ENCODE measurements at regions not wholly inside any gene's neighbourhood (a gene's known extent, or its start where the extent isn't known, plus 50 kb on each side); places are given as distances from the start of the nearest gene placed in this dataset.

- Histone ChIP-seq H3K27ac (ENCODE audit: low read depth, low read length, poor library complexity, severe bottlenecking) (no peak overlapping the region), H3K27me3 (ENCODE audit: insufficient read depth, low read length) (no peaks in the 10 kb centered on the region), H3K9me2 (ENCODE audit: low read depth, low read length) (no peaks in the 10 kb centered on the region), H3K9me3 (ENCODE audit: low read length) (no peaks in the 10 kb centered on the region), H3F3A (ENCODE audit: insufficient read depth, low read length) (no peaks in the 10 kb centered on the region), H3K36me3 (ENCODE audit: insufficient read depth, low read length) (no peaks in the 10 kb centered on the region), H3K4me1 (ENCODE audit: insufficient read depth, low read length, severe bottlenecking) (no peaks in the 10 kb centered on the region), H3K4me3 (ENCODE audit: low read depth, low read length, poor library complexity, severe bottlenecking) (no peak overlapping the region), H4K20me1 (ENCODE audit: insufficient read depth, low read length) (no peaks in the 10 kb centered on the region), H3K79me2 (ENCODE audit: insufficient read depth, low read length) (no peaks in the 10 kb centered on the region), H3K9ac (ENCODE audit: low read length) (no peak overlapping the region), H2AFZ (ENCODE audit: low read length) (no peak overlapping the region), H3K4me2 (ENCODE audit: low read length) (no peak overlapping the region)
- TF ChIP-seq EZH2 (IDR thresholded peaks at IDR 0.05; ENCODE audit: borderline replicate concordance, low read length) = no peak
- no peak for TF ChIP-seq CTCF (IDR thresholded peaks at IDR 0.05; ENCODE audit: low read length)
These were observed 134.1 kb downstream of the FOXD2 start for GRCh38 chr1:47571952-47572351.

- TF ChIP-seq CTCF (IDR thresholded peaks at IDR 0.05; ENCODE audit: low read length) (no peak), EZH2 (IDR thresholded peaks at IDR 0.05; ENCODE audit: borderline replicate concordance, low read length) (no peak)
- no peaks in the 10 kb centered on the region for H3K36me3 ChIP-seq (ENCODE audit: insufficient read depth, low read length)
- H3K9me3 ChIP-seq (ENCODE audit: low read length) = no peaks in the 10 kb centered on the region
- H3K9ac ChIP-seq (ENCODE audit: low read length) = no peak overlapping the region
- no peaks in the 10 kb centered on the region for H3K27me3 ChIP-seq (ENCODE audit: insufficient read depth, low read length)
- H3K9me2 ChIP-seq (ENCODE audit: low read depth, low read length) = no peaks in the 10 kb centered on the region
- no peak overlapping the region for H3K4me2 ChIP-seq (ENCODE audit: low read length)
- H3F3A ChIP-seq (ENCODE audit: insufficient read depth, low read length) = no peaks in the 10 kb centered on the region
- H3K27ac ChIP-seq (ENCODE audit: low read depth, low read length, poor library complexity, severe bottlenecking) = no peak overlapping the region
- H4K20me1 ChIP-seq (ENCODE audit: insufficient read depth, low read length) = no peaks in the 10 kb centered on the region
- H3K79me2 ChIP-seq (ENCODE audit: insufficient read depth, low read length) = no peaks in the 10 kb centered on the region
- H3K4me1 ChIP-seq (ENCODE audit: insufficient read depth, low read length, severe bottlenecking) = no peaks in the 10 kb centered on the region
- no peak overlapping the region for H3K4me3 ChIP-seq (ENCODE audit: low read depth, low read length, poor library complexity, severe bottlenecking)
- H2AFZ ChIP-seq (ENCODE audit: low read length) = no peak overlapping the region
These were observed 135.0 kb downstream of the FOXD2 start for GRCh38 chr1:47572731-47573430.

- Histone ChIP-seq H3K36me3 (ENCODE audit: insufficient read depth, low read length) (no peaks in the 10 kb centered on the region), H3K27ac (ENCODE audit: low read depth, low read length, poor library complexity, severe bottlenecking) (no peak overlapping the region), H3K27me3 (ENCODE audit: insufficient read depth, low read length) (no peaks in the 10 kb centered on the region), H3K9me2 (ENCODE audit: low read depth, low read length) (no peaks in the 10 kb centered on the region), H4K20me1 (ENCODE audit: insufficient read depth, low read length) (no peaks in the 10 kb centered on the region), H3K79me2 (ENCODE audit: insufficient read depth, low read length) (no peaks in the 10 kb centered on the region), H2AFZ (ENCODE audit: low read length) (no peak overlapping the region), H3F3A (ENCODE audit: insufficient read depth, low read length) (no peaks in the 10 kb centered on the region), H3K4me1 (ENCODE audit: insufficient read depth, low read length, severe bottlenecking) (no peaks in the 10 kb centered on the region), H3K4me3 (ENCODE audit: low read depth, low read length, poor library complexity, severe bottlenecking) (no peak overlapping the region), H3K9ac (ENCODE audit: low read length) (no peak overlapping the region), H3K9me3 (ENCODE audit: low read length) (no peaks in the 10 kb centered on the region), H3K4me2 (ENCODE audit: low read length) (no peak overlapping the region)
- TF ChIP-seq CTCF (IDR thresholded peaks at IDR 0.05; ENCODE audit: low read length) = no peak
- no peak for TF ChIP-seq EZH2 (IDR thresholded peaks at IDR 0.05; ENCODE audit: borderline replicate concordance, low read length)
These were observed 136.8 kb downstream of the FOXD2 start for GRCh38 chr1:47574451-47575165.

All from OCI-LY1 (cell line).